Gastrocnemius medialis (tissue), 4 donors: ENCODE measurements at regions not wholly inside any gene's neighbourhood (a gene's known extent, or its start where the extent isn't known, plus 50 kb on each side); places are given as distances from the start of the nearest gene placed in this dataset.

Experiments
- ATAC-seq, 2 donors: fragments of 150-250 bp; one replicate each; pipeline ENCODE4 v1.9.1; 2016
- DNase-seq, 2 donors: peaks; one replicate each; pipeline ENCODE4 v3.0.0-alpha.2; 2019
- H3K27ac ChIP-seq, 4 donors: fragments of 200-600 bp; sonication (generic); 1 replicate in 1 of 4; 2 replicates in 3 of 4; pipeline ENCODE4 v1.5.1; 2016 to 2018; ENCODE audit warnings: mild to moderate bottlenecking in 2 of 4, moderate library complexity in 1 of 4
- H3K27me3 ChIP-seq, 3 donors: fragments of 200-600 bp; sonication (generic) in 2 of 3; 1 replicate in 1 of 3; 2 replicates in 2 of 3; pipeline versions ENCODE4 v1.5.1 to v1.6.0; 2016 to 2019; ENCODE audit warnings: mild to moderate bottlenecking in 1 of 3, moderate library complexity in 1 of 3
- H3K36me3 ChIP-seq, 2 donors: fragments of 200-600 bp; sonication (generic) in 1 of 2; one replicate each; pipeline ENCODE4 v1.5.1; 2017 to 2018
- H3K4me1 ChIP-seq, 2 donors: fragments of 200-600 bp; sonication (generic) in 1 of 2; one replicate each; pipeline ENCODE4 v1.5.1; 2016 to 2017; ENCODE audit warnings: mild to moderate bottlenecking in 2 of 2
- H3K4me3 ChIP-seq, 4 donors: fragments of 200-600 bp; sonication (generic) in 3 of 4; 1 replicate in 1 of 4; 2 replicates in 3 of 4; pipeline ENCODE4 v1.5.1; 2016 to 2019; ENCODE audit warnings: mild to moderate bottlenecking in 2 of 4
- H3K9me3 ChIP-seq, 3 donors: fragments of 200-600 bp; sonication (generic) in 2 of 3; 1 replicate in 1 of 3; 2 replicates in 2 of 3; pipeline ENCODE4 v1.5.1; 2016 to 2019
- CTCF ChIP-seq, 5 experiments: fragments of 450-650 bp in 3 of 5; fragments of 200-600 bp in 2 of 5; sonication (generic) in 2 of 5; IDR thresholded peaks in 4 of 5; conservative IDR thresholded peaks in 1 of 5; 1 replicate in 4 of 5; 2 replicates in 1 of 5; pipeline ENCODE4 v1.5.1; 2016 to 2019; ENCODE audit warnings: antibody characterized with exemption in 5 of 5, mild to moderate bottlenecking in 3 of 5, moderate library complexity in 3 of 5
- POLR2A ChIP-seq, 2 donors: fragments of 450-650 bp; IDR thresholded peaks; one replicate each; pipeline ENCODE4 v1.6.1; 2017; ENCODE audit warnings: antibody characterized with exemption in 2 of 2, mild to moderate bottlenecking in 2 of 2, moderate library complexity in 2 of 2
- in situ Hi-C, 4 donors: fragments of 200-750 bp; cut with MboI; loops; one replicate each; pipeline versions ENCODE4 v1.15.0 to v1.8.0; 2017; ENCODE audit warnings: low sequenced_read_pairs in 4 of 4
- intact Hi-C: fragments of 100-400 bp; cut with DNase I; formaldehyde crosslinking; loops from one replicate; pipeline ENCODE4 v1.15.1; 2023; ENCODE audit warnings: low total_unique reads

GRCh38 chr7:51665045-51665780, 348.6 kb upstream of the COBL start:
- ATAC-seq (no peak), DNase-seq (no peak)
- H3K27me3 ChIP-seq = no peaks in the 10 kb centered on the region
- in situ Hi-C loops = no loop called here
- H3K9me3 ChIP-seq = no peaks in the 10 kb centered on the region
- intact Hi-C loops = no loop called here
- H3K4me1 ChIP-seq = no peaks in the 10 kb centered on the region
- no peak overlapping the region for H3K27ac ChIP-seq
- H3K36me3 ChIP-seq = no peaks in the 10 kb centered on the region
- TF ChIP-seq CTCF (IDR thresholded peaks at IDR 0.05 in 4 of 5, conservative IDR thresholded peaks at IDR 0.05 in 1 of 5) = no peak
- no peak for TF ChIP-seq POLR2A (IDR thresholded peaks at IDR 0.05)
- no peak overlapping the region for H3K4me3 ChIP-seq

- Histone ChIP-seq H3K4me3 (no peak overlapping the region), H3K4me1 (no peaks in the 10 kb centered on the region), H3K9me3 (no peaks in the 10 kb centered on the region), H3K36me3 (no peaks in the 10 kb centered on the region), H3K27me3 (no peaks in the 10 kb centered on the region), H3K27ac (no peak overlapping the region)
- TF ChIP-seq POLR2A (IDR thresholded peaks at IDR 0.05) = no peak
- TF ChIP-seq CTCF (IDR thresholded peaks at IDR 0.05 in 4 of 5, conservative IDR thresholded peaks at IDR 0.05 in 1 of 5) = no peak
- in situ Hi-C loops = no loop called here
- ATAC-seq (no peak), DNase-seq (no peak)
- intact Hi-C loops = no loop called here
Observed at GRCh38 chr7:51660516-51660915, 343.9 kb upstream of the COBL start.

- TF ChIP-seq CTCF (IDR thresholded peaks at IDR 0.05 in 4 of 5, conservative IDR thresholded peaks at IDR 0.05 in 1 of 5) (no peak), POLR2A (IDR thresholded peaks at IDR 0.05) (no peak)
- intact Hi-C loops (no loop called here), in situ Hi-C loops (no loop called here)
- no peak for ATAC-seq
- DNase-seq = no peak
- Histone ChIP-seq H3K27me3 (no peaks in the 10 kb centered on the region), H3K9me3 (no peaks in the 10 kb centered on the region), H3K4me1 (no peaks in the 10 kb centered on the region), H3K27ac (no peak overlapping the region), H3K4me3 (no peak overlapping the region), H3K36me3 (no peaks in the 10 kb centered on the region)
Observed at GRCh38 chr7:51658684-51659083, 342.1 kb upstream of the COBL start.

GRCh38 chr7:51647931-51648351, 331.3 kb upstream of the COBL start:
- intact Hi-C loops (no loop called here), in situ Hi-C loops (no loop called here)
- H3K4me3 ChIP-seq = no peak overlapping the region
- DNase-seq = no peak
- no peak overlapping the region for H3K27ac ChIP-seq
- no peaks in the 10 kb centered on the region for H3K9me3 ChIP-seq
- ATAC-seq = no peak
- H3K4me1 ChIP-seq = no peaks in the 10 kb centered on the region
- no peaks in the 10 kb centered on the region for H3K27me3 ChIP-seq
- no peaks in the 10 kb centered on the region for H3K36me3 ChIP-seq
- no peak for TF ChIP-seq CTCF (IDR thresholded peaks at IDR 0.05 in 4 of 5, conservative IDR thresholded peaks at IDR 0.05 in 1 of 5)
- no peak for TF ChIP-seq POLR2A (IDR thresholded peaks at IDR 0.05)

GRCh38 chr7:51647486-51647885, 330.9 kb upstream of the COBL start:
- ATAC-seq = no peak
- TF ChIP-seq CTCF (IDR thresholded peaks at IDR 0.05 in 4 of 5, conservative IDR thresholded peaks at IDR 0.05 in 1 of 5) (no peak), POLR2A (IDR thresholded peaks at IDR 0.05) (no peak)
- Histone ChIP-seq H3K4me1 (no peaks in the 10 kb centered on the region), H3K27ac (no peak overlapping the region), H3K9me3 (no peaks in the 10 kb centered on the region), H3K4me3 (no peak overlapping the region), H3K36me3 (no peaks in the 10 kb centered on the region), H3K27me3 (no peaks in the 10 kb centered on the region)
- intact Hi-C loops = no loop called here
- in situ Hi-C loops = no loop called here
- no peak for DNase-seq
